ENCODE measurements at regions not wholly inside any gene's neighbourhood (a gene's known extent, or its start where the extent isn't known, plus 50 kb on each side); places are given as distances from the start of the nearest gene placed in this dataset.

GRCh38 chr3:83023086-83023485 is 1261.6 kb upstream of the GBE1 start:
- Histone ChIP-seq H3K27me3 (ENCODE audit: control insufficient read depth, insufficient read depth, low read length) (no peaks in the 10 kb centered on the region), H3K4me1 (ENCODE audit: control insufficient read depth, insufficient read depth, low read length) (no peaks in the 10 kb centered on the region), H3K36me3 (ENCODE audit: control insufficient read depth, insufficient read depth, low read length) (no peaks in the 10 kb centered on the region), H3K27ac (ENCODE audit: low read length) (no peak overlapping the region), H3K9me3 (ENCODE audit: control insufficient read depth, low read depth, low read length) (no peaks in the 10 kb centered on the region), H3K4me3 (ENCODE audit: low read length) (no peak overlapping the region)
- no CpG with 5 or more reads among the region's 3 CpGs for WGBS (ENCODE audit: insufficient coverage, low lambda C conversion rate)
- no peak for DNase-seq

GRCh38 chr3:83011481-83011880 is 1250.0 kb upstream of the GBE1 start:
- Histone ChIP-seq H3K36me3 (ENCODE audit: control insufficient read depth, insufficient read depth, low read length) (no peaks in the 10 kb centered on the region), H3K9me3 (ENCODE audit: control insufficient read depth, low read depth, low read length) (no peaks in the 10 kb centered on the region), H3K4me3 (ENCODE audit: low read length) (no peak overlapping the region), H3K27me3 (ENCODE audit: control insufficient read depth, insufficient read depth, low read length) (no peaks in the 10 kb centered on the region), H3K4me1 (ENCODE audit: control insufficient read depth, insufficient read depth, low read length) (no peaks in the 10 kb centered on the region), H3K27ac (ENCODE audit: low read length) (no peak overlapping the region)
- DNase-seq = no peak
- 100% methylated on average over 1 of the region's 4 CpGs for WGBS (ENCODE audit: insufficient coverage, low lambda C conversion rate)

- no peak overlapping the region for H3K4me3 ChIP-seq (ENCODE audit: low read length)
- H3K4me1 ChIP-seq (ENCODE audit: control insufficient read depth, insufficient read depth, low read length) = no peaks in the 10 kb centered on the region
- no peaks in the 10 kb centered on the region for H3K9me3 ChIP-seq (ENCODE audit: control insufficient read depth, low read depth, low read length)
- no peak overlapping the region for H3K27ac ChIP-seq (ENCODE audit: low read length)
- no peaks in the 10 kb centered on the region for H3K27me3 ChIP-seq (ENCODE audit: control insufficient read depth, insufficient read depth, low read length)
- H3K36me3 ChIP-seq (ENCODE audit: control insufficient read depth, insufficient read depth, low read length) = no peaks in the 10 kb centered on the region
- WGBS (ENCODE audit: insufficient coverage, low lambda C conversion rate) = no CpG with 5 or more reads among the region's 3 CpGs
- DNase-seq = no peak
Measured at GRCh38 chr3:83003917-83004316, 1242.5 kb upstream of the GBE1 start.

GRCh38 chr3:83002869-83003445 is 1241.5 kb upstream of the GBE1 start:
- whole genome bisulfite sequencing (ENCODE audit: insufficient coverage, low lambda C conversion rate) = 52% methylated on average over 2 of the region's 3 CpGs
- Histone ChIP-seq H3K4me1 (ENCODE audit: control insufficient read depth, insufficient read depth, low read length) (no peaks in the 10 kb centered on the region), H3K36me3 (ENCODE audit: control insufficient read depth, insufficient read depth, low read length) (no peaks in the 10 kb centered on the region), H3K4me3 (ENCODE audit: low read length) (no peak overlapping the region), H3K27me3 (ENCODE audit: control insufficient read depth, insufficient read depth, low read length) (no peaks in the 10 kb centered on the region), H3K9me3 (ENCODE audit: control insufficient read depth, low read depth, low read length) (no peaks in the 10 kb centered on the region), H3K27ac (ENCODE audit: low read length) (no peak overlapping the region)
- no peak for DNase-seq

GRCh38 chr3:82999777-83000176 is 1238.3 kb upstream of the GBE1 start:
- no peaks in the 10 kb centered on the region for H3K9me3 ChIP-seq (ENCODE audit: control insufficient read depth, low read depth, low read length)
- no peaks in the 10 kb centered on the region for H3K4me1 ChIP-seq (ENCODE audit: control insufficient read depth, insufficient read depth, low read length)
- no peaks in the 10 kb centered on the region for H3K36me3 ChIP-seq (ENCODE audit: control insufficient read depth, insufficient read depth, low read length)
- no peaks in the 10 kb centered on the region for H3K27me3 ChIP-seq (ENCODE audit: control insufficient read depth, insufficient read depth, low read length)
- no peak for DNase-seq
- no peak overlapping the region for H3K4me3 ChIP-seq (ENCODE audit: low read length)
- H3K27ac ChIP-seq (ENCODE audit: low read length) = no peak overlapping the region
- WGBS (ENCODE audit: insufficient coverage, low lambda C conversion rate) = no CpG with 5 or more reads among the region's 1 CpG

- no peaks in the 10 kb centered on the region for H3K36me3 ChIP-seq (ENCODE audit: control insufficient read depth, insufficient read depth, low read length)
- WGBS (ENCODE audit: insufficient coverage, low lambda C conversion rate) = 78% methylated on average over 1 of the region's 3 CpGs
- H3K4me3 ChIP-seq (ENCODE audit: low read length) = no peak overlapping the region
- H3K9me3 ChIP-seq (ENCODE audit: control insufficient read depth, low read depth, low read length) = no peaks in the 10 kb centered on the region
- H3K27ac ChIP-seq (ENCODE audit: low read length) = no peak overlapping the region
- H3K4me1 ChIP-seq (ENCODE audit: control insufficient read depth, insufficient read depth, low read length) = no peaks in the 10 kb centered on the region
- DNase-seq = no peak
- no peaks in the 10 kb centered on the region for H3K27me3 ChIP-seq (ENCODE audit: control insufficient read depth, insufficient read depth, low read length)
Measured at GRCh38 chr3:82978368-82978767, 1216.9 kb upstream of the GBE1 start.

- DNase-seq = no peak
- Histone ChIP-seq H3K36me3 (ENCODE audit: control insufficient read depth, insufficient read depth, low read length) (no peaks in the 10 kb centered on the region), H3K4me3 (ENCODE audit: low read length) (no peak overlapping the region), H3K9me3 (ENCODE audit: control insufficient read depth, low read depth, low read length) (no peaks in the 10 kb centered on the region), H3K4me1 (ENCODE audit: control insufficient read depth, insufficient read depth, low read length) (no peaks in the 10 kb centered on the region), H3K27ac (ENCODE audit: low read length) (no peak overlapping the region), H3K27me3 (ENCODE audit: control insufficient read depth, insufficient read depth, low read length) (no peaks in the 10 kb centered on the region)
- no CpG with 5 or more reads among the region's 3 CpGs for WGBS (ENCODE audit: insufficient coverage, low lambda C conversion rate)
Measured at GRCh38 chr3:82977871-82978270, 1216.4 kb upstream of the GBE1 start.

- no peak overlapping the region for H3K4me3 ChIP-seq (ENCODE audit: low read length)
- H3K36me3 ChIP-seq (ENCODE audit: control insufficient read depth, insufficient read depth, low read length) = no peaks in the 10 kb centered on the region
- H3K27me3 ChIP-seq (ENCODE audit: control insufficient read depth, insufficient read depth, low read length) = no peaks in the 10 kb centered on the region
- no peak for DNase-seq
- no CpG with 5 or more reads among the region's 1 CpG for WGBS (ENCODE audit: insufficient coverage, low lambda C conversion rate)
- no peaks in the 10 kb centered on the region for H3K9me3 ChIP-seq (ENCODE audit: control insufficient read depth, low read depth, low read length)
- H3K27ac ChIP-seq (ENCODE audit: low read length) = no peak overlapping the region
- no peaks in the 10 kb centered on the region for H3K4me1 ChIP-seq (ENCODE audit: control insufficient read depth, insufficient read depth, low read length)
Measured at GRCh38 chr3:82973791-82974190, 1212.3 kb upstream of the GBE1 start.

GRCh38 chr3:82960379-82960778 is 1198.9 kb upstream of the GBE1 start:
- no peaks in the 10 kb centered on the region for H3K36me3 ChIP-seq (ENCODE audit: control insufficient read depth, insufficient read depth, low read length)
- no peaks in the 10 kb centered on the region for H3K4me1 ChIP-seq (ENCODE audit: control insufficient read depth, insufficient read depth, low read length)
- no peak overlapping the region for H3K4me3 ChIP-seq (ENCODE audit: low read length)
- no peak overlapping the region for H3K27ac ChIP-seq (ENCODE audit: low read length)
- no peak for DNase-seq
- no peaks in the 10 kb centered on the region for H3K27me3 ChIP-seq (ENCODE audit: control insufficient read depth, insufficient read depth, low read length)
- H3K9me3 ChIP-seq (ENCODE audit: control insufficient read depth, low read depth, low read length) = no peaks in the 10 kb centered on the region

- no peak for DNase-seq
- Histone ChIP-seq H3K27me3 (ENCODE audit: control insufficient read depth, insufficient read depth, low read length) (no peaks in the 10 kb centered on the region), H3K9me3 (ENCODE audit: control insufficient read depth, low read depth, low read length) (no peaks in the 10 kb centered on the region), H3K4me1 (ENCODE audit: control insufficient read depth, insufficient read depth, low read length) (no peaks in the 10 kb centered on the region), H3K27ac (ENCODE audit: low read length) (no peak overlapping the region), H3K36me3 (ENCODE audit: control insufficient read depth, insufficient read depth, low read length) (no peaks in the 10 kb centered on the region), H3K4me3 (ENCODE audit: low read length) (no peak overlapping the region)
- WGBS (ENCODE audit: insufficient coverage, low lambda C conversion rate) = 43% methylated on average over 4 of the region's 6 CpGs
Measured at GRCh38 chr3:82957696-82958095, 1196.3 kb upstream of the GBE1 start.

GRCh38 chr3:82957079-82957478 is 1195.6 kb upstream of the GBE1 start:
- no CpG with 5 or more reads among the region's 1 CpG for WGBS (ENCODE audit: insufficient coverage, low lambda C conversion rate)

More at GRCh38 chr3:82957079-82957478, 1195.6 kb upstream of the GBE1 start:
- Histone ChIP-seq H3K27me3 (ENCODE audit: control insufficient read depth, insufficient read depth, low read length) (no peaks in the 10 kb centered on the region), H3K27ac (ENCODE audit: low read length) (no peak overlapping the region), H3K4me3 (ENCODE audit: low read length) (no peak overlapping the region), H3K4me1 (ENCODE audit: control insufficient read depth, insufficient read depth, low read length) (no peaks in the 10 kb centered on the region), H3K36me3 (ENCODE audit: control insufficient read depth, insufficient read depth, low read length) (no peaks in the 10 kb centered on the region), H3K9me3 (ENCODE audit: control insufficient read depth, low read depth, low read length) (no peaks in the 10 kb centered on the region)
- DNase-seq = no peak

Measured in large intestine (tissue), 3 donors.